H9 (cell line): ENCODE measurements at regions not wholly inside any gene's neighbourhood (a gene's known extent, or its start where the extent isn't known, plus 50 kb on each side); places are given as distances from the start of the nearest gene placed in this dataset.

Experiments used
- DNase-seq: peaks from one replicate; pipeline ENCODE4 v3.0.0-alpha.2; 2017
- H2AFZ ChIP-seq: one replicate; pipeline ENCODE4 v1.6.1; 2013; ENCODE audit warnings: mild to moderate bottlenecking, low read length, control low read depth, moderate library complexity
- H2AK5ac ChIP-seq: 2 replicates; pipeline ENCODE4 v1.6.1; 2013; ENCODE audit warnings: low read length, control low read depth, mixed read lengths; ENCODE audit not compliant: insufficient read length
- H2BK120ac ChIP-seq: one replicate; pipeline ENCODE4 v1.6.1; 2013; ENCODE audit warnings: low read depth, mild to moderate bottlenecking, low read length, control low read depth, inconsistent platforms; ENCODE audit not compliant: poor library complexity, severe bottlenecking
- H2BK12ac ChIP-seq: 2 replicates; pipeline ENCODE4 v1.6.1; 2013; ENCODE audit warnings: low read length, control low read depth, mixed read lengths, low read depth; ENCODE audit not compliant: insufficient read length
- H2BK15ac ChIP-seq: 2 replicates; pipeline ENCODE4 v1.6.1; 2013; ENCODE audit warnings: low read depth, low read length, control low read depth
- H2BK20ac ChIP-seq: one replicate; pipeline ENCODE4 v1.6.1; 2013; ENCODE audit warnings: low read depth, mild to moderate bottlenecking, low read length, control low read depth, inconsistent platforms; ENCODE audit not compliant: poor library complexity, severe bottlenecking
- H2BK5ac ChIP-seq: 2 replicates; pipeline ENCODE4 v1.6.1; 2013; ENCODE audit warnings: low read length, control low read depth, mixed read lengths; ENCODE audit not compliant: insufficient read length
- H3K14ac ChIP-seq: 2 replicates; pipeline ENCODE4 v1.6.1; 2013; ENCODE audit warnings: low read length, control low read depth; ENCODE audit not compliant: insufficient read depth
- H3K18ac ChIP-seq: 2 replicates; pipeline ENCODE4 v1.6.1; 2013; ENCODE audit warnings: low read depth, mild to moderate bottlenecking, mixed read lengths, low read length, control low read depth; ENCODE audit not compliant: insufficient read length
- H3K23ac ChIP-seq: 2 replicates; pipeline ENCODE4 v1.6.1; 2013; ENCODE audit warnings: low read length, control low read depth, mixed read lengths, low read depth; ENCODE audit not compliant: insufficient read length
- H3K23me2 ChIP-seq: 2 replicates; pipeline ENCODE4 v1.6.1; 2013; ENCODE audit warnings: low read depth, mild to moderate bottlenecking, mixed read lengths, low read length, control low read depth; ENCODE audit not compliant: insufficient read length, poor library complexity, severe bottlenecking
- H3K27ac ChIP-seq: 2 replicates; pipeline ENCODE4 v1.5.1; 2013; ENCODE audit warnings: low read length, control low read depth, mixed read lengths, low read depth; ENCODE audit not compliant: insufficient read length
- H3K27me3 ChIP-seq: 2 replicates; pipeline ENCODE4 v1.6.1; 2013; ENCODE audit warnings: low read length, control low read depth, inconsistent platforms; ENCODE audit not compliant: insufficient read depth
- H3K4ac ChIP-seq: 2 replicates; pipeline ENCODE4 v1.6.1; 2013; ENCODE audit warnings: low read depth, mild to moderate bottlenecking, control low read depth, inconsistent platforms, low read length, moderate library complexity
- H3K4me1 ChIP-seq: 2 replicates; pipeline ENCODE4 v1.6.1; 2013; ENCODE audit warnings: low read length, control low read depth, inconsistent platforms; ENCODE audit not compliant: insufficient read depth
- H3K4me2 ChIP-seq: 2 replicates; pipeline ENCODE4 v1.6.1; 2013; ENCODE audit warnings: low read length, control low read depth, mixed read lengths; ENCODE audit not compliant: insufficient read length, insufficient read depth
- H3K56ac ChIP-seq: 2 replicates; pipeline ENCODE4 v1.6.1; 2013; ENCODE audit warnings: low read depth, mild to moderate bottlenecking, mixed read lengths, low read length, control low read depth; ENCODE audit not compliant: insufficient read length
- H3K79me1 ChIP-seq: 2 replicates; pipeline ENCODE4 v1.6.1; 2013; ENCODE audit warnings: low read depth, mild to moderate bottlenecking, moderate library complexity, low read length, control low read depth, inconsistent platforms; ENCODE audit not compliant: insufficient read depth, poor library complexity, severe bottlenecking
- H3K79me2 ChIP-seq: 2 replicates; pipeline ENCODE4 v1.6.1; 2013; ENCODE audit warnings: low read length, control low read depth, inconsistent platforms; ENCODE audit not compliant: insufficient read depth
- H3K9ac ChIP-seq: 2 replicates; pipeline ENCODE4 v1.6.1; 2013; ENCODE audit warnings: low read length, control low read depth, mixed read lengths; ENCODE audit not compliant: insufficient read length; ENCODE audit errors: extremely low read depth
- H3K9me3 ChIP-seq: one replicate; pipeline ENCODE4 v1.6.1; 2013; ENCODE audit warnings: low read depth, low read length, inconsistent platforms; ENCODE audit not compliant: control insufficient read depth
- H3T11ph ChIP-seq: one replicate; pipeline ENCODE4 v1.6.1; 2013; ENCODE audit warnings: mild to moderate bottlenecking, low read length, control low read depth, inconsistent platforms
- H4K20me1 ChIP-seq: one replicate; pipeline ENCODE4 v1.6.1; 2013; ENCODE audit not compliant: control insufficient read depth, insufficient read length, insufficient read depth
- H4K5ac ChIP-seq: 2 replicates; pipeline ENCODE4 v1.6.1; 2013; ENCODE audit warnings: low read depth, mild to moderate bottlenecking, mixed read lengths, low read length, control low read depth; ENCODE audit not compliant: insufficient read length
- H4K8ac ChIP-seq: replicated peaks from 2 replicates; pipeline ENCODE4 v1.6.1; 2013; ENCODE audit warnings: low read length, control low read depth, mixed read lengths, low read depth; ENCODE audit not compliant: insufficient read length
- H4K91ac ChIP-seq: 2 replicates; pipeline ENCODE4 v1.6.1; 2013; ENCODE audit warnings: low read depth, mild to moderate bottlenecking, moderate library complexity, mixed read lengths, low read length, control low read depth; ENCODE audit not compliant: insufficient read length
- H3K27ac Mint-ChIP-seq, 3 experiments: 2 replicates in 2 of 3; 3 replicates in 1 of 3; pipeline ENCODE4 v1.8.0; 2020 to 2021; ENCODE audit warnings: mixed read lengths in 3 of 3, mild to moderate bottlenecking in 1 of 3, moderate library complexity in 1 of 3
- H3K27me3 Mint-ChIP-seq: 2 replicates; pipeline ENCODE4 v1.8.0; 2021; ENCODE audit warnings: low read depth, mild to moderate bottlenecking, moderate library complexity, mixed read lengths
- H3K36me3 Mint-ChIP-seq, 3 experiments: 2 replicates in 2 of 3; 3 replicates in 1 of 3; pipeline ENCODE4 v1.8.0; 2020 to 2021; ENCODE audit warnings: low read depth in 3 of 3, mixed read lengths in 3 of 3; ENCODE audit not compliant: insufficient read depth in 1 of 3
- H3K4me1 Mint-ChIP-seq, 2 experiments: 2 replicates each; pipeline ENCODE4 v1.8.0; 2020; ENCODE audit warnings: mixed read lengths in 2 of 2
- H3K4me3 Mint-ChIP-seq, 2 experiments: 2 replicates in 1 of 2; 3 replicates in 1 of 2; pipeline ENCODE4 v1.8.0; 2020 to 2021; ENCODE audit warnings: mild to moderate bottlenecking in 2 of 2, mixed read lengths in 2 of 2, moderate library complexity in 1 of 2
- H3K9me3 Mint-ChIP-seq, 2 experiments: 2 replicates in 1 of 2; 3 replicates in 1 of 2; pipeline ENCODE4 v1.8.0; 2020; ENCODE audit warnings: mild to moderate bottlenecking in 2 of 2, mixed read lengths in 2 of 2, moderate library complexity in 1 of 2
- CTCF ChIP-seq: fragments of 200-600 bp; sonication (generic); conservative IDR thresholded peaks from 3 replicates; pipeline ENCODE4 v1.8.0; 2021; ENCODE audit warnings: antibody characterized with exemption, mild to moderate bottlenecking
- WGBS: extraction: QIAGEN DNeasy Blood & Tissue Kit; methylation state at CpG from one replicate; pipeline ENCODE4 v1.1.7; 2013; ENCODE audit warnings: missing lambda C conversion rate, low lambda C conversion rate, mixed read lengths; ENCODE audit not compliant: insufficient read length; ENCODE audit errors: extremely low coverage; 5-methylcytosine and 5-hydroxymethylcytosine counted together

GRCh38 chr2:21449881-21450280 lies 326.1 kb downstream of the TDRD15 start:
- H2BK20ac ChIP-seq, result no peak overlapping the region
- H3K23ac ChIP-seq, result no peak overlapping the region
- H3K9ac ChIP-seq, result no peak overlapping the region
- Mint-ChIP-seq H3K4me3 (no peak overlapping the region), H3K9me3 (no peaks in the 10 kb centered on the region), H3K36me3 (no peaks in the 10 kb centered on the region; a peak in 1 of 7 replicates), H3K27me3 (peaks cover 3% of the 10 kb centered on the region; the same call in 1 of the 2 replicates), H3K27ac (no peak overlapping the region), H3K4me1 (peaks cover 18 to 25% of the 10 kb centered on the region in 2 experiments)
- H3K27me3 ChIP-seq, result no peaks in the 10 kb centered on the region
- no peaks in the 10 kb centered on the region for H3K79me1 ChIP-seq
- H2AK5ac ChIP-seq, result no peak overlapping the region
- H4K5ac ChIP-seq, result no peak overlapping the region
- H3K4me1 ChIP-seq, result peaks cover 5% of the 10 kb centered on the region; the same call in 1 of the 2 replicates
- H3K23me2 ChIP-seq, result no peaks in the 10 kb centered on the region
- no peak overlapping the region for H4K8ac ChIP-seq
- no peak overlapping the region for H2AFZ ChIP-seq
- H3K4me2 ChIP-seq, result no peak overlapping the region
- H2BK12ac ChIP-seq, result no peak overlapping the region
- H2BK5ac ChIP-seq, result no peak overlapping the region
- H2BK15ac ChIP-seq, result no peak overlapping the region
- H3T11ph ChIP-seq, result no peak overlapping the region
- no peaks in the 10 kb centered on the region for H3K9me3 ChIP-seq
- H3K56ac ChIP-seq, result no peak overlapping the region
- no peaks in the 10 kb centered on the region for H4K20me1 ChIP-seq
- H3K27ac ChIP-seq, result no peak overlapping the region
- H3K18ac ChIP-seq, result no peak overlapping the region
- H3K14ac ChIP-seq, result no peak overlapping the region
- peaks cover 2% of the 10 kb centered on the region; the same call in 1 of the 2 replicates for H3K79me2 ChIP-seq
- DNase-seq, result no peak
- no CpG with 5 or more reads among the region's 4 CpGs for WGBS
- no peak for TF ChIP-seq CTCF
- no peak overlapping the region for H2BK120ac ChIP-seq
- H4K91ac ChIP-seq, result no peak overlapping the region
- no peak overlapping the region for H3K4ac ChIP-seq
